SK-N-SH treated with all-trans-retinoic acid at 6 μM for 48 hours (cell line): ENCODE measurements at regions not wholly inside any gene's neighbourhood (a gene's known extent, or its start where the extent isn't known, plus 50 kb on each side); places are given as distances from the start of the nearest gene placed in this dataset.

ENCODE experiments used
- ISL1 ChIP-seq: fragments of 250-450 bp; sonication (Bioruptor Pico); IDR thresholded peaks from 2 replicates; pipeline ENCODE4 v2.1.2; 2022; ENCODE audit warnings: mild to moderate bottlenecking, moderate library complexity
- OSR1 ChIP-seq: fragments of 250-450 bp; sonication (Bioruptor Pico); IDR thresholded peaks from 2 replicates; pipeline ENCODE4 v1.8.0; 2022; ENCODE audit warnings: moderate library complexity, mild to moderate bottlenecking, inconsistent platforms
- PPARA ChIP-seq: fragments of 250-450 bp; sonication (Bioruptor Pico); IDR thresholded peaks from 2 replicates; pipeline ENCODE4 v1.5.0; 2020; ENCODE audit warnings: mild to moderate bottlenecking, borderline replicate concordance
- RARB ChIP-seq: fragments of 250-450 bp; sonication (Bioruptor Pico); IDR thresholded peaks from 2 replicates; pipeline ENCODE4 v1.8.0; 2021; ENCODE audit warnings: mild to moderate bottlenecking, moderate library complexity
- SNAI2 ChIP-seq: fragments of 250-450 bp; sonication (Bioruptor Pico); IDR thresholded peaks from 2 replicates; pipeline ENCODE4 v1.5.0; 2020; ENCODE audit warnings: mild to moderate bottlenecking, moderate library complexity
- ZC3H10 ChIP-seq: fragments of 250-450 bp; sonication (Bioruptor Pico); IDR thresholded peaks from 2 replicates; pipeline ENCODE4 v1.5.1; 2021; ENCODE audit warnings: mild to moderate bottlenecking, moderate library complexity
- ZFP3 ChIP-seq: fragments of 250-450 bp; sonication (Bioruptor Pico); IDR thresholded peaks from 2 replicates; pipeline ENCODE4 v1.5.0; 2020; ENCODE audit warnings: mild to moderate bottlenecking, moderate library complexity
- ZNF70 ChIP-seq: fragments of 450-650 bp; formaldehyde crosslinking; IDR thresholded peaks from 2 replicates; pipeline ENCODE4 v1.5.0; 2020; ENCODE audit warnings: mild to moderate bottlenecking, moderate library complexity
- TF ChIP-seq, protein P1 (sequence below): fragments of 250-450 bp; sonication (Bioruptor Pico); IDR thresholded peaks from 2 replicates; pipeline ENCODE4 v1.5.1; 2020; ENCODE audit warnings: low read depth, mild to moderate bottlenecking, moderate library complexity
- TF ChIP-seq, protein P2 (sequence below): fragments of 250-450 bp; sonication (Bioruptor Pico); IDR thresholded peaks from 2 replicates; pipeline ENCODE4 v1.8.0; 2021; ENCODE audit warnings: low read depth, mild to moderate bottlenecking, moderate library complexity, borderline replicate concordance

DNA sequence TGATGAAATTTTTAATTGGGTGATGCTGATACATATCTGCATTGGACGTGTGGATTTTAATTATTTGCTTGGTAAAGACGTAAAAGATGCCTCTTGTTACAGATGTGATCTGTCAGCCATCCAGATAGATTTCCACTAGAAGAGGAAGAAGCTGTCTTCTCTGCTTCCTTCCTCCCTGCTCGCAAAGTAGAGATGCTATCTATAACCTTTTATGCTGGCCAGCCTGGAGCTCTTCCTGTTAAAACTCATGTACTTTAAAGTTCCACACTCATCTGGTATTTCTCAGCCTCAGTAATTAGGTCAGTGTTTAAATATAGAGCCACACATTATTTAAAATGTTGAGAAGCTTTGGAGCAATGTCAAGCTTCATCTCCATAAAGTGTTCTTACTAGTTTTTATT is 51.2 kb upstream of the TMEM229A start (continued):
- TF ChIP-seq RARB (CRISPR knock-in tag) (no peak), PPARA (CRISPR knock-in tag) (0 out of 2 replicates have a peak, but pooled peaks have one; percentile 60), ZC3H10 (no peak), ISL1 (CRISPR knock-in tag) (peak; percentile 94), ZNF70 (CRISPR knock-in tag) (peak; percentile 66; the same call in 1 of the 2 replicates), OSR1 (CRISPR knock-in tag) (no peak), SNAI2 (CRISPR knock-in tag) (peak; percentile 85), ZFP3 (peak; percentile 70)
- TF ChIP-seq, protein P1, sequence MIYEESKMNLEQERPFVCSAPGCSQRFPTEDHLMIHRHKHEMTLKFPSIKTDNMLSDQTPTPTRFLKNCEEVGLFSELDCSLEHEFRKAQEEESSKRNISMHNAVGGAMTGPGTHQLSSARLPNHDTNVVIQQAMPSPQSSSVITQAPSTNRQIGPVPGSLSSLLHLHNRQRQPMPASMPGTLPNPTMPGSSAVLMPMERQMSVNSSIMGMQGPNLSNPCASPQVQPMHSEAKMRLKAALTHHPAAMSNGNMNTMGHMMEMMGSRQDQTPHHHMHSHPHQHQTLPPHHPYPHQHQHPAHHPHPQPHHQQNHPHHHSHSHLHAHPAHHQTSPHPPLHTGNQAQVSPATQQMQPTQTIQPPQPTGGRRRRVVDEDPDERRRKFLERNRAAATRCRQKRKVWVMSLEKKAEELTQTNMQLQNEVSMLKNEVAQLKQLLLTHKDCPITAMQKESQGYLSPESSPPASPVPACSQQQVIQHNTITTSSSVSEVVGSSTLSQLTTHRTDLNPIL (CRISPR knock-in tag) = peak; percentile 68; the same call in 1 of the 2 replicates
- TF ChIP-seq, protein P2, sequence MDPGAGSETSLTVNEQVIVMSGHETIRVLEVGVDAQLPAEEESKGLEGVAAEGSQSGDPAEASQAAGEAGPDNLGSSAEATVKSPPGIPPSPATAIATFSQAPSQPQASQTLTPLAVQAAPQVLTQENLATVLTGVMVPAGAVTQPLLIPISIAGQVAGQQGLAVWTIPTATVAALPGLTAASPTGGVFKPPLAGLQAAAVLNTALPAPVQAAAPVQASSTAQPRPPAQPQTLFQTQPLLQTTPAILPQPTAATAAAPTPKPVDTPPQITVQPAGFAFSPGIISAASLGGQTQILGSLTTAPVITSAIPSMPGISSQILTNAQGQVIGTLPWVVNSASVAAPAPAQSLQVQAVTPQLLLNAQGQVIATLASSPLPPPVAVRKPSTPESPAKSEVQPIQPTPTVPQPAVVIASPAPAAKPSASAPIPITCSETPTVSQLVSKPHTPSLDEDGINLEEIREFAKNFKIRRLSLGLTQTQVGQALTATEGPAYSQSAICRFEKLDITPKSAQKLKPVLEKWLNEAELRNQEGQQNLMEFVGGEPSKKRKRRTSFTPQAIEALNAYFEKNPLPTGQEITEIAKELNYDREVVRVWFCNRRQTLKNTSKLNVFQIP (CRISPR knock-in tag) = no peak
- TF ChIP-seq, all 23 proteins: peak for 12
